ENCODE measurements at regions not wholly inside any gene's neighbourhood (a gene's known extent, or its start where the extent isn't known, plus 50 kb on each side); places are given as distances from the start of the nearest gene placed in this dataset.

DNA sequence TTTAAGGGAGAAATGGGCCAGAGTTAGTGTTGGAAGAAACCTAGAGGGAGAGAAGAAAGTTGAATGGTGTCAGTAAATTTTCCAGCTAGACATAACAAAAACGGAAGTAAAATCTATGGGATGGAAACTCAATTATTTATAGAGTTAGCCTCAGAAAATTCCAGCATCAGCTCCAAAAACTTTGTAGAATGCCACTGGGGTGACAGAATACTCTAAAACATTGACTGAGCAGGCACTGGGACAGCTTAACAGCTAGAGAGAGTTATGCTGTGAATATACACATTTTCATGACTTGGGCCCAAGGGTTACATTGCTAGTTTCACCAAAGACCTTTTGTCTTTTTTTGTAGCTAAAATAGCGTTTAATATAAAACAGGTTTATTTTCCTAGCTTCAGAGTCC, 226.3 kb downstream of the PHLDA1 start:
- Histone ChIP-seq H4K20me1 (replicated peaks; ENCODE audit: insufficient read depth) (no peaks in the 10 kb centered on the region), H3K36me3 (ENCODE audit: insufficient read depth) (no peaks in the 10 kb centered on the region), H3K27ac (ENCODE audit: low read depth) (no peak overlapping the region), H3K27me3 (ENCODE audit: insufficient read depth) (no peaks in the 10 kb centered on the region), H3K4me3 (no peak overlapping the region), H2AFZ (no peak overlapping the region), H3K4me1 (ENCODE audit: insufficient read depth) (peaks cover 12% of the 10 kb centered on the region), H3K4me2 (no peak overlapping the region), H3K9me2 (ENCODE audit: insufficient read depth) (peaks cover 4% of the 10 kb centered on the region; the same call in 1 of the 2 replicates), H3F3A (replicated peaks; ENCODE audit: low read depth) (no peaks in the 10 kb centered on the region), H3K79me2 (replicated peaks; ENCODE audit: insufficient read depth) (no peaks in the 10 kb centered on the region)
- H3K27me3 Mint-ChIP-seq (ENCODE audit: insufficient read depth, low read depth, poor library complexity), result no peaks in the 10 kb centered on the region
- H3K9me3 Mint-ChIP-seq, result peaks cover 7% of the 10 kb centered on the region; the same call in 2 of the 3 replicates
- peaks cover 15% of the 10 kb centered on the region for H3K4me1 Mint-ChIP-seq
- H3K36me3 Mint-ChIP-seq (ENCODE audit: low read depth), result peaks cover 11% of the 10 kb centered on the region; the same call in 1 of the 3 replicates
- DNase-seq (ENCODE audit: low spot score), result no peak
- ATAC-seq, result no peak
- H3K27ac Mint-ChIP-seq, result no peak overlapping the region
- TF ChIP-seq, protein P1, sequence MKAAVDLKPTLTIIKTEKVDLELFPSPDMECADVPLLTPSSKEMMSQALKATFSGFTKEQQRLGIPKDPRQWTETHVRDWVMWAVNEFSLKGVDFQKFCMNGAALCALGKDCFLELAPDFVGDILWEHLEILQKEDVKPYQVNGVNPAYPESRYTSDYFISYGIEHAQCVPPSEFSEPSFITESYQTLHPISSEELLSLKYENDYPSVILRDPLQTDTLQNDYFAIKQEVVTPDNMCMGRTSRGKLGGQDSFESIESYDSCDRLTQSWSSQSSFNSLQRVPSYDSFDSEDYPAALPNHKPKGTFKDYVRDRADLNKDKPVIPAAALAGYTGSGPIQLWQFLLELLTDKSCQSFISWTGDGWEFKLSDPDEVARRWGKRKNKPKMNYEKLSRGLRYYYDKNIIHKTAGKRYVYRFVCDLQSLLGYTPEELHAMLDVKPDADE (IDR thresholded peaks at IDR 0.05), result no peak
- H3K4me3 Mint-ChIP-seq, result no peak overlapping the region

DNA sequence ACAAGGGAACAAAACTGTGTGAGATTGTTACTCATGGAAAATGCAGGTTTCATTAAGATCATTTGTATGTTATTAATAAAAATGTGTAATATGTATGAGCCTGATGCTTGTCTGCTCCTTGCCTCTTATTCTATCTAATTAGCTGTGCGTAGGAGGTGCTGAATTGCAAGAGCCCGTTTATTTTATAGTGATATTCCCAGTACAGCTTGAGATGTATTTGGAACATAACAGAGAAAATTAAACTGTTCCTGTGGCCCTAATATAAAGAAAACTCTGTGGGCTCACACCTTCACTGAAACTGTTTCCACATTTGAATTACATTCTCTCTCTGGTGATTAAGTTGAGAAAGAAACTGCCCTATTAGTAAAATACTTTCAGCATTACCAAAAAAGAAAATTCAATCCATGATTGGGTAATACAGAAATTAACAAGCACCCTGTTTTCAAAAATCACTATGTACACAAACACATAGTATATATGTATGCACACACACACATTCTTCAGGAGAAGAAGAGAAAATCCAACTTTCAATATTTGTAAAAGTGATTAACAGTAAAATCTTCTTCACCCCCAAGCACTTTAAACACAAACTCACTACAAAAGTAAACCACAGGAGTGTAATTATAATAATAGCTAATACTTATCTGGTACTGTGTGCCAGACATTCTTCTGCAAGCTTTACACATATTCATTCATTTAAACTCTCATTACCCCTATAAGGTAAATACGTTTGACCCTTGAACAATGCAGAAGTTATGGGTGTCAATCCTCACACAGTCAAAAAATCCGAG, 233.2 kb downstream of the PHLDA1 start:
- H3K27me3 ChIP-seq (ENCODE audit: insufficient read depth), result no peaks in the 10 kb centered on the region
- Mint-ChIP-seq H3K27me3 (ENCODE audit: insufficient read depth, low read depth, poor library complexity) (peaks cover 4% of the 10 kb centered on the region), H3K27ac (no peak overlapping the region), H3K4me3 (no peak overlapping the region), H3K36me3 (ENCODE audit: low read depth) (no peaks in the 10 kb centered on the region), H3K4me1 (no peaks in the 10 kb centered on the region), H3K9me3 (no peaks in the 10 kb centered on the region)
- no peaks in the 10 kb centered on the region for H3F3A ChIP-seq (replicated peaks; ENCODE audit: low read depth)
- no peaks in the 10 kb centered on the region for H3K36me3 ChIP-seq (ENCODE audit: insufficient read depth)
- H4K20me1 ChIP-seq (replicated peaks; ENCODE audit: insufficient read depth), result no peaks in the 10 kb centered on the region
- H2AFZ ChIP-seq, result peak overlapping the region; percentile 80; the same call in 1 of the 2 replicates
- H3K4me1 ChIP-seq (ENCODE audit: insufficient read depth), result no peaks in the 10 kb centered on the region
- H3K79me2 ChIP-seq (replicated peaks; ENCODE audit: insufficient read depth), result no peaks in the 10 kb centered on the region
- no peaks in the 10 kb centered on the region for H3K9me2 ChIP-seq (ENCODE audit: insufficient read depth)
- no peak overlapping the region for H3K4me3 ChIP-seq
- DNase-seq (ENCODE audit: low spot score) (no peak), ATAC-seq (no peak)
- H3K27ac ChIP-seq (ENCODE audit: low read depth), result 0 out of 2 replicates have a peak overlapping the region, but pooled peaks have one; percentile 18
- H3K4me2 ChIP-seq, result no peak overlapping the region
- no peak for TF ChIP-seq CREB1 (CRISPR knock-in tag; IDR thresholded peaks at IDR 0.05; ENCODE audit: low read depth)
- TF ChIP-seq, protein P2, sequence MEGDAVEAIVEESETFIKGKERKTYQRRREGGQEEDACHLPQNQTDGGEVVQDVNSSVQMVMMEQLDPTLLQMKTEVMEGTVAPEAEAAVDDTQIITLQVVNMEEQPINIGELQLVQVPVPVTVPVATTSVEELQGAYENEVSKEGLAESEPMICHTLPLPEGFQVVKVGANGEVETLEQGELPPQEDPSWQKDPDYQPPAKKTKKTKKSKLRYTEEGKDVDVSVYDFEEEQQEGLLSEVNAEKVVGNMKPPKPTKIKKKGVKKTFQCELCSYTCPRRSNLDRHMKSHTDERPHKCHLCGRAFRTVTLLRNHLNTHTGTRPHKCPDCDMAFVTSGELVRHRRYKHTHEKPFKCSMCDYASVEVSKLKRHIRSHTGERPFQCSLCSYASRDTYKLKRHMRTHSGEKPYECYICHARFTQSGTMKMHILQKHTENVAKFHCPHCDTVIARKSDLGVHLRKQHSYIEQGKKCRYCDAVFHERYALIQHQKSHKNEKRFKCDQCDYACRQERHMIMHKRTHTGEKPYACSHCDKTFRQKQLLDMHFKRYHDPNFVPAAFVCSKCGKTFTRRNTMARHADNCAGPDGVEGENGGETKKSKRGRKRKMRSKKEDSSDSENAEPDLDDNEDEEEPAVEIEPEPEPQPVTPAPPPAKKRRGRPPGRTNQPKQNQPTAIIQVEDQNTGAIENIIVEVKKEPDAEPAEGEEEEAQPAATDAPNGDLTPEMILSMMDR (conservative IDR thresholded peaks at IDR 0.05; ENCODE audit: low read depth in 2 of 2), result no peak
- TF ChIP-seq STAT1 (IDR thresholded peaks at IDR 0.05; ENCODE audit: unreplicated experiment), result no peak
- TF ChIP-seq, protein P1 (IDR thresholded peaks at IDR 0.05), result no peak

Measured in GM23338 (cell line).